DMS79 (cell line): ENCODE measurements at regions not wholly inside any gene's neighbourhood (a gene's known extent, or its start where the extent isn't known, plus 50 kb on each side); places are given as distances from the start of the nearest gene placed in this dataset.
"Not testable (repeated sequence)": the region's sequence is repeated elsewhere in the genome, so short reads cannot be mapped to it uniquely, and the experiment has no call there.

Experiments
- DNase-seq: peaks from one replicate; lab custom pipeline; 2025; lab: John Stamatoyannopoulos, UW

GRCh38 chr2:236991874-236992273, 93.8 kb upstream of the COPS8 start:
- no peak for DNase-seq

- DNase-seq = no peak
Observed at GRCh38 chr2:236993286-236993685, 92.4 kb upstream of the COPS8 start.

GRCh38 chr2:236994361-236994760, 91.3 kb upstream of the COPS8 start:
- no peak for DNase-seq

GRCh38 chr2:236997069-236997715, 88.5 kb upstream of the COPS8 start:
- DNase-seq = peak; percentile 59

- DNase-seq = peak; percentile 44
Observed at GRCh38 chr2:236998236-236998635, 87.5 kb upstream of the COPS8 start.

- DNase-seq = no peak
Observed at GRCh38 chr2:236998758-236999157, 86.9 kb upstream of the COPS8 start.

- no peak for DNase-seq
Observed at GRCh38 chr2:237000481-237000880, 85.2 kb upstream of the COPS8 start.

- DNase-seq = not testable (repeated sequence)
Observed at GRCh38 chr2:237005341-237005740, 80.3 kb upstream of the COPS8 start.

GRCh38 chr2:237011206-237011795, 74.4 kb upstream of the COPS8 start:
- DNase-seq = no peak

- DNase-seq = no peak
Observed at GRCh38 chr2:237012004-237012403, 73.7 kb upstream of the COPS8 start.

GRCh38 chr2:237012577-237013267, 73.0 kb upstream of the COPS8 start:
- no peak for DNase-seq

GRCh38 chr2:237016121-237016915, 69.4 kb upstream of the COPS8 start:
- no peak for DNase-seq

- no peak for DNase-seq
Observed at GRCh38 chr2:237020090-237020489, 65.6 kb upstream of the COPS8 start.

- no peak for DNase-seq
Observed at GRCh38 chr2:237022533-237022932, 63.2 kb upstream of the COPS8 start.

GRCh38 chr2:237024255-237024654, 61.4 kb upstream of the COPS8 start:
- no peak for DNase-seq

GRCh38 chr2:237025090-237025865, 60.4 kb upstream of the COPS8 start:
- DNase-seq = no peak

GRCh38 chr2:237026981-237027711, 58.5 kb upstream of the COPS8 start:
- peak; percentile 59 for DNase-seq

- no peak for DNase-seq
Observed at GRCh38 chr2:237027712-237028029, 58.0 kb upstream of the COPS8 start.

GRCh38 chr2:237030382-237030781, 55.3 kb upstream of the COPS8 start:
- DNase-seq = no peak

- DNase-seq = no peak
Observed at GRCh38 chr2:237033536-237034060, 52.1 kb upstream of the COPS8 start.
